OCI-LY7 (cell line): ENCODE measurements at regions not wholly inside any gene's neighbourhood (a gene's known extent, or its start where the extent isn't known, plus 50 kb on each side); places are given as distances from the start of the nearest gene placed in this dataset.

ENCODE experiments used
- BruUV-seq: library from RNA; stranded (reverse); fragments of 400-500 nt; replicated peaks from 2 replicates; lab custom pipeline; 2021; lab: Mats Ljungman, UMichigan
- CTCF ChIA-PET: fragments of 300-600 bp; sonication (Branson Sonifier 250); formaldehyde crosslinking; loops from one replicate; lab custom pipeline; 2022; ENCODE audit warnings: antibody characterized with exemption; ENCODE audit not compliant: unreplicated experiment; lab: Charles Lee
- POLR2A ChIA-PET: fragments of 300-600 bp; sonication (Branson Sonifier 250); formaldehyde crosslinking; loops from one replicate; lab custom pipeline; 2022; ENCODE audit warnings: antibody characterized with exemption; lab: Charles Lee
- DNase-seq: peaks from one replicate; pipeline ENCODE4 v3.0.0-alpha.2; 2015; ENCODE audit warnings: low spot score
- H2AFZ ChIP-seq: fragments of 200-600 bp; sonication (generic), shearing (Covaris generic); 2 replicates; pipeline ENCODE4 v1.6.1; 2014; ENCODE audit warnings: mild to moderate bottlenecking, antibody characterized with exemption, low read length, moderate library complexity
- H3K27ac ChIP-seq: fragments of 200-600 bp; sonication (generic); 2 replicates; pipeline ENCODE4 v1.5.1; 2014; ENCODE audit warnings: mixed run types, low read depth, mild to moderate bottlenecking, moderate library complexity, low read length, inconsistent platforms; ENCODE audit not compliant: poor library complexity, severe bottlenecking
- H3K36me3 ChIP-seq: fragments of 200-600 bp; sonication (generic); 2 replicates; pipeline ENCODE4 v1.6.1; 2014; ENCODE audit warnings: mild to moderate bottlenecking, antibody characterized with exemption, low read length, moderate library complexity, mixed read lengths; ENCODE audit not compliant: insufficient read depth
- H3K4me1 ChIP-seq: fragments of 200-600 bp; sonication (generic); 2 replicates; pipeline ENCODE4 v1.5.1; 2014; ENCODE audit warnings: mild to moderate bottlenecking, low read length; ENCODE audit not compliant: insufficient read depth, poor library complexity, severe bottlenecking
- H3K4me2 ChIP-seq: fragments of 200-600 bp; sonication (generic); 2 replicates; pipeline ENCODE4 v1.6.1; 2014; ENCODE audit warnings: mild to moderate bottlenecking, low read length
- H3K4me3 ChIP-seq: fragments of 200-600 bp; sonication (generic); 2 replicates; pipeline ENCODE4 v1.5.1; 2014; ENCODE audit warnings: mild to moderate bottlenecking, low read depth, low read length; ENCODE audit not compliant: poor library complexity, severe bottlenecking
- H3K79me2 ChIP-seq: fragments of 200-600 bp; sonication (generic); 2 replicates; pipeline ENCODE4 v1.6.1; 2016; ENCODE audit warnings: low read depth, mild to moderate bottlenecking, low read length, moderate library complexity, mixed read lengths; ENCODE audit not compliant: insufficient read depth
- H3K9me2 ChIP-seq: fragments of 200-600 bp; sonication (generic); 2 replicates; pipeline ENCODE4 v1.6.1; 2016; ENCODE audit warnings: mild to moderate bottlenecking, low read length, mixed read lengths; ENCODE audit not compliant: insufficient read depth
- H3K9me3 ChIP-seq: fragments of 200-600 bp; sonication (generic); 2 replicates; pipeline ENCODE4 v1.6.1; 2014; ENCODE audit warnings: mild to moderate bottlenecking, mixed run types, low read length, mixed read lengths
- H4K20me1 ChIP-seq: fragments of 200-600 bp; sonication (generic); 2 replicates; pipeline ENCODE4 v1.6.1; 2014; ENCODE audit warnings: mild to moderate bottlenecking, antibody characterized with exemption, low read length, moderate library complexity, mixed read lengths; ENCODE audit not compliant: insufficient read depth
- CTCF ChIP-seq: fragments of 200-600 bp; sonication (generic); conservative IDR thresholded peaks from 2 replicates; pipeline ENCODE4 v1.5.1; 2014; ENCODE audit warnings: mild to moderate bottlenecking, antibody characterized with exemption, low read length, moderate library complexity, mixed read lengths
- EZH2phosphoT487 ChIP-seq: fragments of 200-600 bp; sonication (generic); IDR thresholded peaks from 2 replicates; pipeline ENCODE4 v1.6.1; 2018; ENCODE audit warnings: low read depth, borderline replicate concordance, mild to moderate bottlenecking, mixed run types, antibody characterized with exemption, low read length, moderate library complexity, mixed read lengths
- intact Hi-C: fragments of 100-400 bp; cut with micrococcal nuclease; formaldehyde crosslinking; loops from one replicate; pipeline ENCODE4 v1.10.0; 2022; ENCODE audit not compliant: unreplicated experiment

- Histone ChIP-seq H3K9me2 (no peaks in the 10 kb centered on the region), H3K4me3 (no peak overlapping the region), H4K20me1 (no peaks in the 10 kb centered on the region), H3K4me1 (no peaks in the 10 kb centered on the region), H2AFZ (no peak overlapping the region), H3K9me3 (no peaks in the 10 kb centered on the region), H3K79me2 (no peaks in the 10 kb centered on the region), H3K27ac (no peak overlapping the region), H3K36me3 (no peaks in the 10 kb centered on the region), H3K4me2 (no peak overlapping the region)
- ChIA-PET POLR2A (no interaction called here), CTCF (no interaction called here)
- TF ChIP-seq CTCF (no peak), EZH2phosphoT487 (no peak)
- DNase-seq: no peak
- intact Hi-C loops: no loop called here
- no TSS peak for BruUV-seq
These were observed 207.6 kb upstream of the KLF6 start for GRCh38 chr10:3992382-3993178.

GRCh38 chr10:3990307-3990706 lies 205.3 kb upstream of the KLF6 start:
- Histone ChIP-seq H3K36me3 (no peaks in the 10 kb centered on the region), H3K4me1 (no peaks in the 10 kb centered on the region), H3K4me3 (no peak overlapping the region), H4K20me1 (no peaks in the 10 kb centered on the region), H3K9me2 (no peaks in the 10 kb centered on the region), H3K9me3 (no peaks in the 10 kb centered on the region), H3K4me2 (no peak overlapping the region), H3K79me2 (no peaks in the 10 kb centered on the region), H2AFZ (no peak overlapping the region), H3K27ac (no peak overlapping the region)
- intact Hi-C loops: no loop called here
- CTCF ChIA-PET: no interaction called here
- TF ChIP-seq CTCF (no peak), EZH2phosphoT487 (no peak)
- POLR2A ChIA-PET: no interaction called here
- no TSS peak for BruUV-seq
- no peak for DNase-seq
